Fibroblast of lung (primary cell): ENCODE measurements at regions not wholly inside any gene's neighbourhood (a gene's known extent, or its start where the extent isn't known, plus 50 kb on each side); places are given as distances from the start of the nearest gene placed in this dataset.

ENCODE experiments used
- EZH2 ChIP-seq: IDR thresholded peaks from 2 replicates; pipeline ENCODE4 v1.5.1; 2012; ENCODE audit warnings: low read length, control low read depth, mild to moderate bottlenecking; ENCODE audit errors: missing control alignments
- TF ChIP-seq, protein P1 (sequence below), 2 donors: IDR thresholded peaks in 1 of 2; conservative IDR thresholded peaks in 1 of 2; 1 replicate in 1 of 2; 2 replicates in 1 of 2; pipeline ENCODE4 v1.5.1; 2011 to 2012; ENCODE audit warnings: low read length in 2 of 2, control low read depth in 1 of 2, inconsistent platforms in 1 of 2, low read depth in 1 of 2, mild to moderate bottlenecking in 1 of 2

DNA sequence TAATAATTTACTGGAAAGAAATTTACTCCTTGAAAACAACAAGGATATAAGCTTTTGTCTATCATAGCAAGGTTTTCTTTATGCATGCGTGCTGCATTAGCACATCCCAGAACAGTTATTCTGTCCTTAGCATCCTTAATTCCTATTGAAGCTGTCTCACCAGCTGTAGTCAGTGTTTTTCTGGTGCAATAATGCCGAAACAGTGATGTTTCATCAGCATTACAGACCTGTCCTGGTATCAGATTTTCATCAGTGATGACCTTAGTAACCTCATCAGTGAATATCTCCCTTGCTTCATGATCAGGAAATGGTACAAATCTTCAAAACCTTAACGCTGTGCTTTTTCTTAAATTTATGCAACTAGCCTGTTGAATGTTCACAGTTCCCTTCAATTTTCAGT, 264.7 kb upstream of the STARD13 start:
- TF ChIP-seq, protein P1, sequence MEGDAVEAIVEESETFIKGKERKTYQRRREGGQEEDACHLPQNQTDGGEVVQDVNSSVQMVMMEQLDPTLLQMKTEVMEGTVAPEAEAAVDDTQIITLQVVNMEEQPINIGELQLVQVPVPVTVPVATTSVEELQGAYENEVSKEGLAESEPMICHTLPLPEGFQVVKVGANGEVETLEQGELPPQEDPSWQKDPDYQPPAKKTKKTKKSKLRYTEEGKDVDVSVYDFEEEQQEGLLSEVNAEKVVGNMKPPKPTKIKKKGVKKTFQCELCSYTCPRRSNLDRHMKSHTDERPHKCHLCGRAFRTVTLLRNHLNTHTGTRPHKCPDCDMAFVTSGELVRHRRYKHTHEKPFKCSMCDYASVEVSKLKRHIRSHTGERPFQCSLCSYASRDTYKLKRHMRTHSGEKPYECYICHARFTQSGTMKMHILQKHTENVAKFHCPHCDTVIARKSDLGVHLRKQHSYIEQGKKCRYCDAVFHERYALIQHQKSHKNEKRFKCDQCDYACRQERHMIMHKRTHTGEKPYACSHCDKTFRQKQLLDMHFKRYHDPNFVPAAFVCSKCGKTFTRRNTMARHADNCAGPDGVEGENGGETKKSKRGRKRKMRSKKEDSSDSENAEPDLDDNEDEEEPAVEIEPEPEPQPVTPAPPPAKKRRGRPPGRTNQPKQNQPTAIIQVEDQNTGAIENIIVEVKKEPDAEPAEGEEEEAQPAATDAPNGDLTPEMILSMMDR (conservative IDR thresholded peaks at IDR 0.05 in 1 of 2, IDR thresholded peaks at IDR 0.05 in 1 of 2; ENCODE audit: low read depth in 1 of 2, low read length in 2 of 2) = no peak
- no peak for TF ChIP-seq EZH2
